Ovary (tissue), 3 donors: ENCODE measurements at regions not wholly inside any gene's neighbourhood (a gene's known extent, or its start where the extent isn't known, plus 50 kb on each side); places are given as distances from the start of the nearest gene placed in this dataset.

Source experiments
- CTCF ChIP-seq, 3 donors: fragments of 450-650 bp in 2 of 3; fragments of 200-600 bp in 1 of 3; IDR thresholded peaks; one replicate each; pipeline versions ENCODE4 v1.5.1 to v1.8.0; 2016 to 2022; ENCODE audit warnings: antibody characterized with exemption in 3 of 3, mild to moderate bottlenecking in 1 of 3
- EP300 ChIP-seq: sonication (generic); formaldehyde crosslinking; IDR thresholded peaks from one replicate; pipeline ENCODE4 v1.6.1; 2017; ENCODE audit warnings: antibody characterized with exemption
- POLR2A ChIP-seq: fragments of 450-650 bp; IDR thresholded peaks from one replicate; pipeline ENCODE4 v1.6.1; 2017; ENCODE audit warnings: antibody characterized with exemption, mild to moderate bottlenecking, moderate library complexity
- donor health status: DM: no; HTN: no; CAD: no.

DNA sequence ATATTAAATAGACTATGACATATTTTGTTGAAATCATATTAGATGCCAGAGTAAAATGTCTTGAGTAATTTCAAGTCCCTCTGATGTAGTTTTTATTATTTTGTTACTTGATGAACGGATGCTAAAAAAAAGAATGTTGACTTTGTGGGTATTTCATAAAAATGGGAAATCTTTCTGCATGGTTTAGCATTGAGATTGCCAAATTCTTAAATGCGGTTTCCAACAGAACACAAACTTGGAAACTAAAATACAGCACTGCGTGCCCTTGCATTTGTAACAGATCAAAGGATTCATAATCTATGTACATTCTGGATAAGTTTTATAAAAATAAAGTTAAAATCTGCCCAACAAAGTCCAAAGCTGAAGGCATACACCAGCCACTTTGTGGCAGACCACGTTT lies 425.5 kb upstream of the DAB2 start:
- TF ChIP-seq POLR2A (no peak), CTCF (IDR thresholded peaks at IDR 0.05) (no peak), EP300 (no peak)
